IPS DF 4.7 (cell line): ENCODE measurements at regions not wholly inside any gene's neighbourhood (a gene's known extent, or its start where the extent isn't known, plus 50 kb on each side); places are given as distances from the start of the nearest gene placed in this dataset.
"Not testable (repeated sequence)": the region's sequence is repeated elsewhere in the genome, so short reads cannot be mapped to it uniquely, and the experiment has no call there.

Experiments used
- DNase-seq: peaks from one replicate; pipeline ENCODE4 v3.0.0-alpha.2; 2013; ENCODE audit warnings: low spot score; ENCODE audit errors: extremely low read depth

- DNase-seq = no peak
These were observed 179.6 kb downstream of the TBC1D2B start for GRCh38 chr15:77897896-77898406.

GRCh38 chr15:77897113-77897895 is 180.2 kb downstream of the TBC1D2B start:
- DNase-seq = not testable (repeated sequence)

GRCh38 chr15:77896147-77897112 is 181.1 kb downstream of the TBC1D2B start:
- DNase-seq = not testable (repeated sequence)

- DNase-seq = no peak
These were observed 181.8 kb downstream of the TBC1D2B start for GRCh38 chr15:77895742-77896141.

- not testable (repeated sequence) for DNase-seq
These were observed 182.4 kb downstream of the TBC1D2B start for GRCh38 chr15:77895145-77895544.

- DNase-seq = not testable (repeated sequence)
These were observed 183.6 kb downstream of the TBC1D2B start for GRCh38 chr15:77893671-77894640.

- not testable (repeated sequence) for DNase-seq
These were observed 184.3 kb downstream of the TBC1D2B start for GRCh38 chr15:77893246-77893645.

- DNase-seq = no peak
These were observed 185.2 kb downstream of the TBC1D2B start for GRCh38 chr15:77892335-77892734.

- DNase-seq = not testable (repeated sequence)
These were observed 185.6 kb downstream of the TBC1D2B start for GRCh38 chr15:77891862-77892261.

- not testable (repeated sequence) for DNase-seq
These were observed 186.4 kb downstream of the TBC1D2B start for GRCh38 chr15:77890911-77891801.

- not testable (repeated sequence) for DNase-seq
These were observed 187.4 kb downstream of the TBC1D2B start for GRCh38 chr15:77889828-77890725.

- no peak for DNase-seq
These were observed 188.3 kb downstream of the TBC1D2B start for GRCh38 chr15:77889009-77889806.

- DNase-seq = not testable (repeated sequence)
These were observed 189.7 kb downstream of the TBC1D2B start for GRCh38 chr15:77887563-77888429.

GRCh38 chr15:77886805-77887448 is 190.6 kb downstream of the TBC1D2B start:
- DNase-seq = no peak

- not testable (repeated sequence) for DNase-seq
These were observed 191.5 kb downstream of the TBC1D2B start for GRCh38 chr15:77885877-77886500.

- DNase-seq = not testable (repeated sequence)
These were observed 194.5 kb downstream of the TBC1D2B start for GRCh38 chr15:77883012-77883411.
